Pancreas (tissue), 10 donors: ENCODE measurements at regions not wholly inside any gene's neighbourhood (a gene's known extent, or its start where the extent isn't known, plus 50 kb on each side); places are given as distances from the start of the nearest gene placed in this dataset.

Source experiments
- ATAC-seq, 4 donors: fragments of 200-7000 bp; cut with Tn5 transposase; one replicate each; pipeline versions ENCODE4 v1.8.0 to v1.9.1; 2020; ENCODE audit warnings: mild to moderate bottlenecking in 4 of 4, moderate library complexity in 4 of 4
- DNase-seq, 6 donors: peaks; one replicate each; pipeline ENCODE4 v3.0.0-alpha.2; 2020
- FAIRE-seq: peaks from 2 replicates; lab custom pipeline; 2012; peaks lifted over from hg19 to GRCh38; lab: Jason Lieb, UNC
- H3K27ac ChIP-seq, 4 donors: fragments of 200-600 bp; sonication (generic); 1 replicate in 3 of 4; 2 replicates in 1 of 4; pipeline versions ENCODE4 v1.5.0 to v1.8.0; 2020
- H3K27me3 ChIP-seq, 4 donors: fragments of 200-600 bp; one replicate each; pipeline ENCODE4 v1.8.0; 2021
- H3K36me3 ChIP-seq, 3 donors: fragments of 200-600 bp; sonication (generic) in 1 of 3; one replicate each; pipeline versions ENCODE4 v1.5.0 to v1.8.0; 2020 to 2021
- H3K4me1 ChIP-seq, 3 donors: fragments of 200-600 bp; one replicate each; pipeline ENCODE4 v1.8.0; 2021
- H3K4me3 ChIP-seq, 4 donors: fragments of 200-600 bp; sonication (generic) in 2 of 4; one replicate each; pipeline versions ENCODE4 v1.5.0 to v1.8.0; 2020 to 2021
- H3K9me3 ChIP-seq, 4 donors: fragments of 200-600 bp; one replicate each; pipeline ENCODE4 v1.8.0; 2021
- WGBS, 2 donors: extraction: QIAGEN DNeasy Blood & Tissue Kit; methylation state at CpG; one replicate each; pipeline ENCODE4 v1.1.7; 2013; 5-methylcytosine and 5-hydroxymethylcytosine counted together
- intact Hi-C, 3 donors: fragments of 100-400 bp; cut with DNase I; formaldehyde crosslinking; loops; one replicate each; pipeline versions ENCODE4 v1.11.1 to v1.14.2; 2022
- TF ChIP-seq, protein P1 (sequence below), 4 donors: fragments of 200-600 bp; sonication (generic) in 3 of 4; IDR thresholded peaks; one replicate each; pipeline versions ENCODE4 v1.5.0 to v1.8.0; 2021; ENCODE audit warnings: antibody characterized with exemption in 4 of 4
- donor health status: healthy with polysubstance abuse.
- donor health status: DM: no; HTN: no; CAD: no; lungs with moderate emphysema.
- donor health status: DM: no; HTN: no; CAD: no.
- donor health status: control.
- donor health status: control.
- donor health status: Bipolar disorder and iron deficiency.
- donor health status: DM: yes; HTN: yes; CAD: no.
- donor health status: DM: no; HTN: no; CAD: no.
- donor health status: DM: no; HTN: no; CAD: no.
- donor health status: DM: yes; HTN: yes; CAD: no.

GRCh38 chr18:30454920-30455319 is 587.6 kb downstream of the DSC3 start:
- intact Hi-C loops: no loop called here
- H3K4me3 ChIP-seq: no peak overlapping the region
- FAIRE-seq (no peak), ATAC-seq (no peak), DNase-seq (no peak)
- H3K9me3 ChIP-seq: no peaks in the 10 kb centered on the region
- no peaks in the 10 kb centered on the region for H3K4me1 ChIP-seq
- no peak overlapping the region for H3K27ac ChIP-seq
- WGBS, 2 donors: 80 to 83% methylated on average over 4 of the region's 4 CpGs
- no peaks in the 10 kb centered on the region for H3K27me3 ChIP-seq
- no peaks in the 10 kb centered on the region for H3K36me3 ChIP-seq
- TF ChIP-seq, protein P1, sequence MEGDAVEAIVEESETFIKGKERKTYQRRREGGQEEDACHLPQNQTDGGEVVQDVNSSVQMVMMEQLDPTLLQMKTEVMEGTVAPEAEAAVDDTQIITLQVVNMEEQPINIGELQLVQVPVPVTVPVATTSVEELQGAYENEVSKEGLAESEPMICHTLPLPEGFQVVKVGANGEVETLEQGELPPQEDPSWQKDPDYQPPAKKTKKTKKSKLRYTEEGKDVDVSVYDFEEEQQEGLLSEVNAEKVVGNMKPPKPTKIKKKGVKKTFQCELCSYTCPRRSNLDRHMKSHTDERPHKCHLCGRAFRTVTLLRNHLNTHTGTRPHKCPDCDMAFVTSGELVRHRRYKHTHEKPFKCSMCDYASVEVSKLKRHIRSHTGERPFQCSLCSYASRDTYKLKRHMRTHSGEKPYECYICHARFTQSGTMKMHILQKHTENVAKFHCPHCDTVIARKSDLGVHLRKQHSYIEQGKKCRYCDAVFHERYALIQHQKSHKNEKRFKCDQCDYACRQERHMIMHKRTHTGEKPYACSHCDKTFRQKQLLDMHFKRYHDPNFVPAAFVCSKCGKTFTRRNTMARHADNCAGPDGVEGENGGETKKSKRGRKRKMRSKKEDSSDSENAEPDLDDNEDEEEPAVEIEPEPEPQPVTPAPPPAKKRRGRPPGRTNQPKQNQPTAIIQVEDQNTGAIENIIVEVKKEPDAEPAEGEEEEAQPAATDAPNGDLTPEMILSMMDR (IDR thresholded peaks at IDR 0.05): no peak

DNA sequence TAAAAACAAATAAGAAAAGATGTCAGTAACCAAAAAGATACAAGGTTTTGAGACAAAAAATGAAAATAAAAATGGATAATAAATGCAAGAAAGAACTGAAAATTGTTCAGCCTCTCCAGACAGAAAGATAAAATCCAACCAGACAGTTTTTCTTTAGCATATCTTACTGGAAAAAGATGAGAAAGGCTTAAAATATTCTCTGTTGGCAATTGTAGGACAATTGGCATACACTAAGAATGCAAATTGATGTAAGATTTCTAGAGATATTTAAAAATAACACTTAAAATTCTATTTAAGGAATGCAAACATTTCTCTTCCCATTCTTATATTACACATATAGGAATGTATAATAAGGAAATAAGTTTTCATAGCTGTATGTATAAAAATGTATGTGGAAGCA is 590.6 kb downstream of the DSC3 start:
- TF ChIP-seq, protein P1 (IDR thresholded peaks at IDR 0.05): no peak
- ATAC-seq: no peak
- intact Hi-C loops: no loop called here
- no peak for DNase-seq
- Histone ChIP-seq H3K9me3 (no peaks in the 10 kb centered on the region), H3K4me1 (no peaks in the 10 kb centered on the region), H3K27me3 (no peaks in the 10 kb centered on the region), H3K27ac (no peak overlapping the region), H3K36me3 (no peaks in the 10 kb centered on the region), H3K4me3 (no peak overlapping the region)
- FAIRE-seq: no peak

DNA sequence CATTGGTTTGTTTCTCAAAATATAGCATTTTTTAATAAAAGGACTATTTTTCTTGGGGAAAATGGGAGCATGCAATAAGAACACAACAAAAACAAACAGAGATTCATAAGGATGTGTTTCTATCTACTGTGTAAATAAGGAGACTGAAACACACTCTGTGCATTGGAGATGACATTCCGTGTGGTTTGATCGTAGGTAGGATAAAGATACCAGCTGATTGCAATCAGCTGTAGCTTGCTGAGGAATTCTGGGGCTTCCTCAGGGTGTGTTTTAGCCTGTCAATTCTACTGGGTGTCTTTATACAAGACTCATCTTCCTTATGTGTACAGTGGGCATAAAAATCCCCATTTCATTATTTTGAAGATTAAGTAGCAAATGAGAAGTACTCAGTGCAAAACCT is 591.6 kb downstream of the DSC3 start:
- H3K27ac ChIP-seq: no peak overlapping the region
- TF ChIP-seq, protein P1 (IDR thresholded peaks at IDR 0.05): no peak
- DNase-seq: no peak
- H3K4me3 ChIP-seq: no peak overlapping the region
- intact Hi-C loops: no loop called here
- no peaks in the 10 kb centered on the region for H3K36me3 ChIP-seq
- H3K27me3 ChIP-seq: no peaks in the 10 kb centered on the region
- no peaks in the 10 kb centered on the region for H3K4me1 ChIP-seq
- ATAC-seq: no peak
- FAIRE-seq: no peak
- 61 to 72% methylated on average over 2 of the region's 2 CpGs for WGBS, 2 donors
- no peaks in the 10 kb centered on the region for H3K9me3 ChIP-seq

- no peaks in the 10 kb centered on the region for H3K36me3 ChIP-seq
- H3K27ac ChIP-seq: no peak overlapping the region
- DNase-seq (no peak), ATAC-seq (no peak), FAIRE-seq (no peak)
- H3K9me3 ChIP-seq: no peaks in the 10 kb centered on the region
- TF ChIP-seq, protein P1 (IDR thresholded peaks at IDR 0.05): no peak
- intact Hi-C loops: no loop called here
- peaks cover 0 to 2% (median 0%) of the 10 kb centered on the region in 4 donors for H3K27me3 ChIP-seq
- WGBS, 2 donors: 43 to 48% methylated on average over 6 of the region's 6 CpGs
- H3K4me1 ChIP-seq: no peaks in the 10 kb centered on the region
- H3K4me3 ChIP-seq: no peak overlapping the region
These were observed 595.9 kb downstream of the DSC3 start for GRCh38 chr18:30446605-30447004.

GRCh38 chr18:30444544-30444943 is 598.0 kb downstream of the DSC3 start:
- 27 to 37% methylated on average over 2 of the region's 2 CpGs for WGBS, 2 donors
- Histone ChIP-seq H3K4me1 (no peaks in the 10 kb centered on the region), H3K27me3 (peaks cover 0 to 2% (median 0%) of the 10 kb centered on the region in 4 donors), H3K4me3 (no peak overlapping the region), H3K27ac (no peak overlapping the region), H3K9me3 (no peaks in the 10 kb centered on the region), H3K36me3 (no peaks in the 10 kb centered on the region)
- DNase-seq (no peak), ATAC-seq (no peak), FAIRE-seq (no peak)
- intact Hi-C loops: no loop called here
- TF ChIP-seq, protein P1 (IDR thresholded peaks at IDR 0.05): no peak
